ENCODE measurements at regions not wholly inside any gene's neighbourhood (a gene's known extent, or its start where the extent isn't known, plus 50 kb on each side); places are given as distances from the start of the nearest gene placed in this dataset.
A peak's percentile ranks its signal among the peaks of the same experiment; 100 is the strongest.
"Not testable (repeated sequence)": the region's sequence is repeated elsewhere in the genome, so short reads cannot be mapped to it uniquely, and the experiment has no call there.

GRCh38 chr13:59280297-59280696, 883.4 kb downstream of the DIAPH3 start:
- Histone ChIP-seq H3K4me3 (ENCODE audit: low read length) (peak overlapping the region; percentile 8), H3F3A (ENCODE audit: insufficient read depth, low read length, poor library complexity, severe bottlenecking) (no peaks in the 10 kb centered on the region), H3K9ac (ENCODE audit: low read length) (no peak overlapping the region), H3K4me2 (ENCODE audit: low read length) (peak overlapping the region; percentile 0), H4K20me1 (ENCODE audit: insufficient read depth) (no peaks in the 10 kb centered on the region), H3K27ac (ENCODE audit: low read length) (no peak overlapping the region), H2AFZ (ENCODE audit: low read depth, low read length) (no peak overlapping the region), H3K9me2 (ENCODE audit: insufficient read depth, low read length) (no peaks in the 10 kb centered on the region), H3K36me3 (ENCODE audit: insufficient read depth, low read length) (no peaks in the 10 kb centered on the region), H3K79me2 (replicated peaks; ENCODE audit: insufficient read depth, low read length) (no peaks in the 10 kb centered on the region), H3K9me3 (ENCODE audit: low read length) (no peaks in the 10 kb centered on the region), H3K27me3 (ENCODE audit: insufficient read depth, low read depth, low read length) (no peaks in the 10 kb centered on the region)
- TF ChIP-seq CTCF (IDR thresholded peaks at IDR 0.05; ENCODE audit: poor library complexity, severe bottlenecking) (no peak), POLR2AphosphoS5 (IDR thresholded peaks at IDR 0.05) (no peak), SMC3 (conservative IDR thresholded peaks at IDR 0.05; ENCODE audit: poor library complexity) (no peak), EP300 (conservative IDR thresholded peaks at IDR 0.05; ENCODE audit: poor library complexity, severe bottlenecking) (no peak), RAD21 (conservative IDR thresholded peaks at IDR 0.05) (no peak), MXI1 (conservative IDR thresholded peaks at IDR 0.05; ENCODE audit: poor library complexity, severe bottlenecking) (no peak), EZH2 (IDR thresholded peaks at IDR 0.05; ENCODE audit: borderline replicate concordance, insufficient read depth, low read length, poor library complexity, severe bottlenecking) (no peak)

- Histone ChIP-seq H3K4me3 (ENCODE audit: low read length) (no peak overlapping the region), H2AFZ (ENCODE audit: low read depth, low read length) (no peak overlapping the region), H3K9me2 (ENCODE audit: insufficient read depth, low read length) (no peaks in the 10 kb centered on the region), H3K9ac (ENCODE audit: low read length) (no peak overlapping the region), H4K20me1 (ENCODE audit: insufficient read depth) (no peaks in the 10 kb centered on the region), H3K27ac (ENCODE audit: low read length) (no peak overlapping the region), H3K27me3 (ENCODE audit: insufficient read depth, low read depth, low read length) (no peaks in the 10 kb centered on the region), H3F3A (ENCODE audit: insufficient read depth, low read length, poor library complexity, severe bottlenecking) (no peaks in the 10 kb centered on the region), H3K36me3 (ENCODE audit: insufficient read depth, low read length) (no peaks in the 10 kb centered on the region), H3K9me3 (ENCODE audit: low read length) (no peaks in the 10 kb centered on the region), H3K79me2 (replicated peaks; ENCODE audit: insufficient read depth, low read length) (no peaks in the 10 kb centered on the region), H3K4me2 (ENCODE audit: low read length) (no peak overlapping the region)
- TF ChIP-seq REST (IDR thresholded peaks at IDR 0.05; ENCODE audit: borderline replicate concordance) (no peak), SMC3 (conservative IDR thresholded peaks at IDR 0.05; ENCODE audit: poor library complexity) (no peak), TAF1 (IDR thresholded peaks at IDR 0.05; ENCODE audit: low read depth) (no peak), EZH2 (IDR thresholded peaks at IDR 0.05; ENCODE audit: borderline replicate concordance, insufficient read depth, low read length, poor library complexity, severe bottlenecking) (no peak), EP300 (conservative IDR thresholded peaks at IDR 0.05; ENCODE audit: poor library complexity, severe bottlenecking) (no peak), CTCF (IDR thresholded peaks at IDR 0.05; ENCODE audit: poor library complexity, severe bottlenecking) (no peak), POLR2AphosphoS5 (IDR thresholded peaks at IDR 0.05) (no peak), MXI1 (conservative IDR thresholded peaks at IDR 0.05; ENCODE audit: poor library complexity, severe bottlenecking) (no peak), RAD21 (conservative IDR thresholded peaks at IDR 0.05) (no peak)
Observed at GRCh38 chr13:59281453-59281852, 882.3 kb downstream of the DIAPH3 start.

GRCh38 chr13:59292240-59292639, 871.5 kb downstream of the DIAPH3 start:
- H3K27ac ChIP-seq (ENCODE audit: low read length); H3K4me3 ChIP-seq (ENCODE audit: low read length); H3K4me2 ChIP-seq (ENCODE audit: low read length); H3K27me3 ChIP-seq (ENCODE audit: insufficient read depth, low read depth, low read length); H3F3A ChIP-seq (ENCODE audit: insufficient read depth, low read length, poor library complexity, severe bottlenecking); H4K20me1 ChIP-seq (ENCODE audit: insufficient read depth); H3K36me3 ChIP-seq (ENCODE audit: insufficient read depth, low read length); H2AFZ ChIP-seq (ENCODE audit: low read depth, low read length); H3K9me3 ChIP-seq (ENCODE audit: low read length); H3K9ac ChIP-seq (ENCODE audit: low read length); H3K79me2 ChIP-seq (replicated peaks; ENCODE audit: insufficient read depth, low read length); H3K9me2 ChIP-seq (ENCODE audit: insufficient read depth, low read length): not testable (repeated sequence)
